SU-DHL-6 (cell line): ENCODE measurements at regions not wholly inside any gene's neighbourhood (a gene's known extent, or its start where the extent isn't known, plus 50 kb on each side); places are given as distances from the start of the nearest gene placed in this dataset.

Experiments used
- H2AFZ ChIP-seq: fragments of 200-600 bp; sonication (generic); 2 replicates; pipeline ENCODE4 v1.6.1; 2014; ENCODE audit warnings: low read depth, mild to moderate bottlenecking, moderate library complexity, mixed read lengths, antibody characterized with exemption, low read length; ENCODE audit not compliant: severe bottlenecking
- H3F3A ChIP-seq: fragments of 200-600 bp; shearing (Covaris generic); 2 replicates; pipeline ENCODE4 v1.6.0; 2016; ENCODE audit warnings: antibody characterized with exemption, mild to moderate bottlenecking; ENCODE audit not compliant: insufficient read depth
- H3K27ac ChIP-seq: fragments of 200-600 bp; sonication (generic); 2 replicates; pipeline ENCODE4 v1.5.1; 2016; ENCODE audit warnings: low read depth, mild to moderate bottlenecking, low read length, moderate library complexity, mixed read lengths
- H3K27me3 ChIP-seq: fragments of 200-600 bp; sonication (generic), shearing (Covaris generic); 2 replicates; pipeline ENCODE4 v1.6.0; 2014; ENCODE audit warnings: mild to moderate bottlenecking, low read length
- H3K36me3 ChIP-seq: fragments of 200-600 bp; sonication (generic); 2 replicates; pipeline ENCODE4 v1.6.1; 2014; ENCODE audit warnings: mild to moderate bottlenecking, low read length, mixed read lengths
- H3K4me2 ChIP-seq: fragments of 300-600, 200-600 bp; shearing (Covaris generic), sonication (generic); 2 replicates; pipeline ENCODE4 v1.6.0; 2014; ENCODE audit warnings: low read length, low read depth, mild to moderate bottlenecking; ENCODE audit not compliant: poor library complexity, severe bottlenecking
- H3K4me3 ChIP-seq: fragments of 200-600 bp; sonication (generic); 2 replicates; pipeline ENCODE4 v1.5.1; 2014; ENCODE audit warnings: antibody characterized with exemption, low read length, mild to moderate bottlenecking, mixed read lengths; ENCODE audit not compliant: insufficient read depth, poor library complexity, severe bottlenecking
- H3K79me2 ChIP-seq: fragments of 200-600 bp; sonication (generic); 2 replicates; pipeline ENCODE4 v1.6.1; 2014; ENCODE audit warnings: mild to moderate bottlenecking, low read length, moderate library complexity; ENCODE audit not compliant: insufficient read depth
- H3K9ac ChIP-seq: fragments of 200-600 bp; sonication (generic); 2 replicates; pipeline ENCODE4 v1.7.0; 2014; ENCODE audit warnings: mild to moderate bottlenecking, low read length
- H3K9me2 ChIP-seq: fragments of 200-600 bp; sonication (generic); replicated peaks from 2 replicates; pipeline ENCODE4 v1.6.1; 2014; ENCODE audit warnings: low read length; ENCODE audit not compliant: insufficient read depth
- H3K9me3 ChIP-seq: fragments of 200-600 bp; sonication (generic); 2 replicates; pipeline ENCODE4 v1.6.1; 2014; ENCODE audit warnings: low read length, mixed read lengths; ENCODE audit not compliant: insufficient read depth
- H4K20me1 ChIP-seq: fragments of 200-600 bp; sonication (generic); 2 replicates; pipeline ENCODE4 v1.6.1; 2014; ENCODE audit warnings: low read depth, mild to moderate bottlenecking, antibody characterized with exemption, low read length, moderate library complexity, mixed read lengths
- CTCF ChIP-seq: fragments of 200-600 bp; sonication (generic); IDR thresholded peaks from one replicate; pipeline ENCODE4 v1.5.1; 2017; ENCODE audit warnings: antibody characterized with exemption, mild to moderate bottlenecking, low read length, moderate library complexity; ENCODE audit not compliant: insufficient read depth, poor library complexity, severe bottlenecking
- EZH2phosphoT487 ChIP-seq: fragments of 200-600 bp; sonication (generic), shearing (Covaris generic); conservative IDR thresholded peaks from 2 replicates; pipeline ENCODE4 v1.6.1; 2018; ENCODE audit warnings: mild to moderate bottlenecking, antibody characterized with exemption, low read length, moderate library complexity, mixed read lengths

- Histone ChIP-seq H3F3A (no peaks in the 10 kb centered on the region), H3K79me2 (no peaks in the 10 kb centered on the region), H3K4me2 (no peak overlapping the region), H3K4me3 (no peak overlapping the region), H2AFZ (no peak overlapping the region), H3K9me2 (no peaks in the 10 kb centered on the region), H3K36me3 (no peaks in the 10 kb centered on the region), H3K9me3 (no peaks in the 10 kb centered on the region), H3K9ac (no peak overlapping the region), H3K27ac (no peak overlapping the region), H4K20me1 (no peaks in the 10 kb centered on the region), H3K27me3 (no peaks in the 10 kb centered on the region)
- no peak for TF ChIP-seq CTCF
- no peak for TF ChIP-seq EZH2phosphoT487
These were observed 209.1 kb upstream of the CCL2 start for GRCh38 chr17:34045990-34046389.

- Histone ChIP-seq H3K27ac (no peak overlapping the region), H3K27me3 (no peaks in the 10 kb centered on the region), H4K20me1 (no peaks in the 10 kb centered on the region), H3K9me2 (no peaks in the 10 kb centered on the region), H3K9me3 (no peaks in the 10 kb centered on the region), H2AFZ (no peak overlapping the region), H3K4me3 (no peak overlapping the region), H3F3A (no peaks in the 10 kb centered on the region), H3K4me2 (no peak overlapping the region), H3K79me2 (no peaks in the 10 kb centered on the region), H3K36me3 (no peaks in the 10 kb centered on the region), H3K9ac (no peak overlapping the region)
- TF ChIP-seq CTCF, result no peak
- TF ChIP-seq EZH2phosphoT487, result no peak
These were observed 204.0 kb upstream of the CCL2 start for GRCh38 chr17:34051046-34051445.

- TF ChIP-seq EZH2phosphoT487, result no peak
- no peak for TF ChIP-seq CTCF
- Histone ChIP-seq H3K4me2 (no peak overlapping the region), H3K9me3 (no peaks in the 10 kb centered on the region), H3K4me3 (no peak overlapping the region), H3K9ac (no peak overlapping the region), H3K9me2 (no peaks in the 10 kb centered on the region), H3K36me3 (no peaks in the 10 kb centered on the region), H2AFZ (no peak overlapping the region), H3K27ac (no peak overlapping the region), H3K79me2 (no peaks in the 10 kb centered on the region), H3K27me3 (no peaks in the 10 kb centered on the region), H3F3A (no peaks in the 10 kb centered on the region), H4K20me1 (no peaks in the 10 kb centered on the region)
These were observed 200.6 kb upstream of the CCL2 start for GRCh38 chr17:34054495-34054894.

- TF ChIP-seq CTCF, result no peak
- TF ChIP-seq EZH2phosphoT487, result no peak
- Histone ChIP-seq H2AFZ (no peak overlapping the region), H3F3A (no peaks in the 10 kb centered on the region), H3K4me3 (no peak overlapping the region), H3K4me2 (no peak overlapping the region), H3K27ac (no peak overlapping the region), H3K27me3 (no peaks in the 10 kb centered on the region), H3K9ac (no peak overlapping the region), H3K9me2 (no peaks in the 10 kb centered on the region), H3K36me3 (no peaks in the 10 kb centered on the region), H4K20me1 (no peaks in the 10 kb centered on the region), H3K9me3 (no peaks in the 10 kb centered on the region), H3K79me2 (no peaks in the 10 kb centered on the region)
These were observed 199.5 kb upstream of the CCL2 start for GRCh38 chr17:34055606-34056005.
